Testis (tissue), 2 donors: ENCODE measurements at regions not wholly inside any gene's neighbourhood (a gene's known extent, or its start where the extent isn't known, plus 50 kb on each side); places are given as distances from the start of the nearest gene placed in this dataset.

ENCODE experiments used
- POLR2A ChIP-seq: fragments of 450-650 bp; IDR thresholded peaks from one replicate; pipeline ENCODE4 v1.6.1; 2017; ENCODE audit warnings: antibody characterized with exemption, mild to moderate bottlenecking, moderate library complexity
- TF ChIP-seq, protein P1 (sequence below), 3 experiments: fragments of 450-650 bp in 2 of 3; fragments of 200-600 bp in 1 of 3; sonication (generic) in 1 of 3; IDR thresholded peaks; one replicate each; pipeline ENCODE4 v1.5.1; 2016 to 2019; ENCODE audit warnings: antibody characterized with exemption in 3 of 3, mild to moderate bottlenecking in 2 of 3, moderate library complexity in 1 of 3

DNA sequence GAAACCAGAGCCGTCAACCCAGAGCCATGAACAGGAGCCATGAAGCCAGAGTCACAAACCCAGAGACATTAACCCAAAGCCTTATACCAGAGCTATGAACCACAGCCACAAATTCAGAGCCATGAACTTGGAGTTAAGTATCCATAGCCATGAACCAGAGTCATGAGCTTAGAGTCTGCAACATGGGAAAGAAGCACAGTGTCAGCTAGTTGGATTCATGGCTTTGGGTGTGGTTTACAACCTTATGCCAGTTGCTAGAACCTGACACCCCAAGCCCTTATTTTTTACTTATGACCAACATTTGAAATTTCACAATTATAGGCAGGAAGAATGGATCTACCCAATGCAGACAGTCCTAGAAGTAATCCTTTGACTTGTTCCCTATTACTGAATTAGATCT is 128.9 kb upstream of the FAM78B start:
- TF ChIP-seq, protein P1, sequence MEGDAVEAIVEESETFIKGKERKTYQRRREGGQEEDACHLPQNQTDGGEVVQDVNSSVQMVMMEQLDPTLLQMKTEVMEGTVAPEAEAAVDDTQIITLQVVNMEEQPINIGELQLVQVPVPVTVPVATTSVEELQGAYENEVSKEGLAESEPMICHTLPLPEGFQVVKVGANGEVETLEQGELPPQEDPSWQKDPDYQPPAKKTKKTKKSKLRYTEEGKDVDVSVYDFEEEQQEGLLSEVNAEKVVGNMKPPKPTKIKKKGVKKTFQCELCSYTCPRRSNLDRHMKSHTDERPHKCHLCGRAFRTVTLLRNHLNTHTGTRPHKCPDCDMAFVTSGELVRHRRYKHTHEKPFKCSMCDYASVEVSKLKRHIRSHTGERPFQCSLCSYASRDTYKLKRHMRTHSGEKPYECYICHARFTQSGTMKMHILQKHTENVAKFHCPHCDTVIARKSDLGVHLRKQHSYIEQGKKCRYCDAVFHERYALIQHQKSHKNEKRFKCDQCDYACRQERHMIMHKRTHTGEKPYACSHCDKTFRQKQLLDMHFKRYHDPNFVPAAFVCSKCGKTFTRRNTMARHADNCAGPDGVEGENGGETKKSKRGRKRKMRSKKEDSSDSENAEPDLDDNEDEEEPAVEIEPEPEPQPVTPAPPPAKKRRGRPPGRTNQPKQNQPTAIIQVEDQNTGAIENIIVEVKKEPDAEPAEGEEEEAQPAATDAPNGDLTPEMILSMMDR (IDR thresholded peaks at IDR 0.05): no peak
- no peak for TF ChIP-seq POLR2A
